DMS153 treated with DMSO at 0.1 percent for 48 hours (cell line): ENCODE measurements at regions not wholly inside any gene's neighbourhood (a gene's known extent, or its start where the extent isn't known, plus 50 kb on each side); places are given as distances from the start of the nearest gene placed in this dataset.

Experiments used
- DNase-seq: peaks from one replicate; lab custom pipeline; 2025; ENCODE audit not compliant: unreplicated experiment; lab: John Stamatoyannopoulos, UW

DNA sequence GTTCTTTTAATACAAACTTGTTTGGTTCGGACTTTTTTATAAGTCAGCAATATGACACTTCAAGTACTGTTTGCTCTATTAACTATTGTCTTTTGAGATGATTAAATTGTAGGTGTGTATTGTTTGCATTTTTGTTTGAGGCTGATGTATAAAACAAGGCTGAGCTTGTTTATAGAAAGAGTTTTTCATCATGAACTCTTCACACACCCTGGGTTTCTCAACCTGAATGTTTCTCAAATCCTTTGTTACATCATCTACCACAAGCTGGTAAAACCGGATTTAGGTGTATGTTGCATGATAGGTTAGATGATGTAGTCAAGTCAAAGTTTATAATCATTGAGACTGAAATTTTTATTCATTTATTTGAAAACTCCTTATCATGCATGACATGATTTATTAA is 335.2 kb upstream of the LRATD1 start:
- no peak for DNase-seq

DNA sequence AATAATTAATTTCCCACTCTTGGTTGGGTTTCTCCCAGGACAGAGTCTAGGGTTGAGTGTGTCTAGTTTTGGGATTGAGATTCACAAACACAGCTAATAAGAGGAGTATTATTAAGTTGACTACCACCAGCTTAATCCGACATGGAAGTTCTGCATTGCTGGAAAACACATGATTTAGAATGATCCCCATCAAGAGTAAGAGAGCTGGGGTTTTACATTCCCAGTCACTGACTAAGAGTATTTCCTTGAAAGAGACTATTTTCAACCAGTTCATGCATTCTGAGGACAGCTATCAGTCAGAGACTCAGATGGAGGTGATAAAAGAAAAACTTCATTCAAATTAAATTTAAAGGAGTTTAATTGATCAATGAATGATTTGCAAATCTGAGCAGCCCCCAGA is 334.6 kb upstream of the LRATD1 start:
- DNase-seq, result no peak

DNA sequence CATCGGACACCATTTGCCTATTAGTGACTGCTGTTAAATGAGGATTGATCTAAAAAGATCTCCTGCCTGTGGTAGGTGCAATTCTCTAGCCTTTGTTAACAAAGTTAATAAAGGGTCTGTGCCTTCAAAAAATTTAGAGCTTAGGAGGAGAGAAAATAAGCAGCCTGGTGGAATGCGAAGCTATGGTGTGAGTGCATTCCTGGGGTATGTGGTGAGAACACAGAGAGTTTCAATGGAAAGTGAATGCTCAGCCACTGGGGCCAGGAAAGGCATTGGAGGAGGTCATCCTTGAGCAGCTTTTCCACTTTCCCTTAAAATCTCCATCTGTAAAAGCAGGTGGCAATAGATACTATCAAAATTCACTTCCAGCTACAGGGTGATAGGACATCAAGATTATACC is 331.2 kb upstream of the LRATD1 start:
- DNase-seq, result no peak

DNA sequence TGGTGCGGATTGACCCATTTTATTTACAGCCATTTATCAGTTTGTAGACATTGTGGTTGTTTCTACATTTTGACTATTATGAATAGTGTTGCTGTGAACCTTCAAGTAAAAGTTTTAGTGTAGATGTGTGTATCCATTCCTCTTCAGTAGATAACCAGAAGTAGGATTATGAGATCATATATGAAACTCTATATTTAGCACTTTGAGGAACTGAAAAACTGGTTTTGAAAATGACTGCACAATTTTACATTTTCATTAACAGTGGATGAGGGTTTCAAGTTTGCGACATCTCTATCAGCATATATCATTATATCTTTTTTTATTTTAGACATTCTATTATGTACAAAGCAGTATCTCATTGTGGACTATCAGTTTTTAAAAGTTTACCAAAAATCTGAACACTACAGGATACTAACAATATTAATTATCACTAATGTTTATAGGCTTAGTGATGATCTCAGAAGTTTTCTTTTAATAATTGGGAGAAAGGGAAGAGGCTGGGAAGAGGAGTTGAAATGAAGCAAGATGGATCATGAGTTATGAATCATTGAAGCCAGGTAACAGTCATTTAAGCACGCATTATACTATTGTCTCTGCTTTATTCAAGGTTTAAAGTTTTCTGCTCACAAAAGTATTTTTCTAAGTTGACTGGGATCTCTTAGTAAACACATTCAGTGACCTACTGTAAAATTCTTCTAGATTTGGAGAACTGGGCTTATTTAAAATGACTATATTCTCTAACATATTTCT is 329.0 kb upstream of the LRATD1 start:
- DNase-seq, result no peak

DNA sequence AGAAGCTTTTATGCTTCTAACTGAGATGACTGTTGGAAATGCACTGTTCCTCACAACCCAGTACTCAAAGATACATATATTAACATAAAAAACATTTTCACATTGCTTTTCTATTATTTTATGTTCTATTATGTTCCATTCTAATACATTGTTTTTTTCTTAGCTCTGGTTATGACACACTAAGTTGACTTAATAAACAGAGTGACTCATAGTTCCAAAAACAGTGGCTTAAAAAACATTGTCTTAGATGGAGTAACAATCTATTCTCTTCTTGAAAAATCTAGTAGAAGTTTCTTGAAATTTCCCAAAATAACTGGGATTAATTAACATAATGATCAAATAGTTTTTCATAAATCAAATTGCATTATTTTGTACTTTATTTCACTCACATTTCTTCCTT is 328.2 kb upstream of the LRATD1 start:
- no peak for DNase-seq

DNA sequence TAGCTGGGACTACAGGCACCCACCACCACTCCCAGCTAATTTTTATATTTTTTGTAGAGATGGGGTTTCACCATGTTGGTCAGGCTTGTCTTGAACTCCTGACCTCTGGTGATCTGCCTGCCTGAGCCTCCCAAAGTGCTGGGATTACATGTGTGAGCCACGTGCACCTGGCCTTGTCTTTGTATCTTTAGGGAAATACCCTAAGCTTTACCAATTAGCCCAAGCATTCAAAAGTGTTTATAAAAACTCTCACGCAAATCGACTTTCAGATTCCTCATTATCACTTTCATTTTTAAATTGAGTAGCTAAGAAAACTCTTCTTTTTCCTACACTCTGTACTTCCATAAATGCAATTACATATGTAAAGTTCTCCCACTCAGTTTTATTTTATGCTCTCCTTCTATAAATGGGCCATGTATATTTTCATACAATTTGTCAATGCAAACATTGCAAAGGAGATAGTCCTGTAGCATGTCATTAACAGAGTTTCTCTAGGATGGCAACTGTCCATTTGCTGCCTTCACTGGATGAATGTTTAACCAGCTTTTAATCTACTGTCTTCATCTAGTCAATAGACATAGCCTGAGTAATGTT is 326.2 kb upstream of the LRATD1 start:
- no peak for DNase-seq

DNA sequence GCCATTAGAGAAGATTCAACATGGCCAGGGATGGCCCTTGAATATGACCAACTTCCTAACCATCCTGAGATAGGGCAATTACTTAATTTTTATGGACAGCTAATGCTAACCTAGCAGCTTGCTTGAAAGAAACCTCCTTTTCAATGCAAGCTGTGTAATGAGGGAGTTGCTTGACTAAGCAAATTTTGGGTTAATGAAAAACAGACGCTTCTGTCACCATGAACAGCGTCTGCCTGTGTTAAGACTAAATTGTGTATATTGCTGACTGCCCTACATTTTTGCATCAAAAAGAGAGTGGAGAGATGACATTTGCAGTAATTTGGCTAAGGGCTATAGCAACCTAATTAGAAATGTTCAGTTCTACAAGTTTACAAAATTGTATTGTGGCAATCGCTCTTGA is 319.2 kb upstream of the LRATD1 start:
- no peak for DNase-seq

DNA sequence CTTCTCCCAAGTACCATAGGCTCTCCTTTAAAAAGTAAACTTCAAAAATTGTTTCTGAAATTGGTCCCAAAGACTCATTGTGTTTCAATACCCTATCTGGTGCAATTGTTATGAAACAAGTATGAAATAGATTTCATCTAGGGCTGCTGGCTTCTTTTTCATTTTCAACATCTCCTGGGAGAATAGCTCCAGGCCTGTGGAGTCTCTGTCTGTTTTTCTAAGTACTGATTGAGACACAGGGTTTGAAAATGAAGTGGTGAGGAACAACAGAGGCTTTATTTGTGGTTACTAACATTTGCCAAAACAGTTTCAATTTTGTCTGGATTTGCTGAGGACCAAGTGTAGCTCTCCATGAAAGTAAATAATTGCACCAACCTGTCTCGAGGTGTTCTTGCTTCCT is 315.9 kb upstream of the LRATD1 start:
- no peak for DNase-seq

DNA sequence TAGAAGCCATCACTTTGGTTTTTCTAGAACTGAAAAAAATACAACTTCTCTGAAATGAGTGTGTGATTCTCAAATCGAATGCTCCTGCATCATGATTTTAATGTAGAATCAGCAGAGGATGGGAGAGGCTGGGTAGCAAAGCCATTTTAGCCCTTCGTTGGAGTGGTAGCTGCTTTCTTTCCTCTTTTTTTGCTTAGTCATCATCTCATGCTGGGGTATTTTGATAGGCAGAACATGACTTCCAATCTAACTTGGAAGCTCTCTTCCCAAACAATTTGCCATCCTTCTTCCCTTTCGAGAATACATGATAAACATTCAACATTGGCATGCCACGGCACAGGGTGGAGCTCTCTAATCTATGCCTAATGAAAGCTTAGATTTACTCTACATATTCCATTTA is 311.2 kb upstream of the LRATD1 start:
- no peak for DNase-seq

DNA sequence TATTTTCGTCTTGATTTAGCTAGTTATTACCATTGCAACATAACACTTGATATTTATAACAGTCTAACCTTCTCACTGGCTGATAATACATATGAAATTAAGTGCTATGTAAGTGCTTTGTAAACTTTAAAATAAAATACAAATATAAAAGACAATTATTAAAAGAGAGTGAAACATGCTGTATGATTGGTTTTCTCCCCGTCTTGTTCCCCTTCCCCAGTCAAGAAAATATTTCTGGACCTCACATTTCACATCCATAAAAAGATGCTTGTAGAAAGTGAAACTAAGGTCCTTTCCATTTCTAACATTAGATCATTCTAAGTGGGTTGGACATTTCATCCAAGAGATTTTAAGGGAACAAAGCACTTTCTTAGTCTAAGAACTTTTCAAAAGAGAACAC is 310.2 kb upstream of the LRATD1 start:
- no peak for DNase-seq

DNA sequence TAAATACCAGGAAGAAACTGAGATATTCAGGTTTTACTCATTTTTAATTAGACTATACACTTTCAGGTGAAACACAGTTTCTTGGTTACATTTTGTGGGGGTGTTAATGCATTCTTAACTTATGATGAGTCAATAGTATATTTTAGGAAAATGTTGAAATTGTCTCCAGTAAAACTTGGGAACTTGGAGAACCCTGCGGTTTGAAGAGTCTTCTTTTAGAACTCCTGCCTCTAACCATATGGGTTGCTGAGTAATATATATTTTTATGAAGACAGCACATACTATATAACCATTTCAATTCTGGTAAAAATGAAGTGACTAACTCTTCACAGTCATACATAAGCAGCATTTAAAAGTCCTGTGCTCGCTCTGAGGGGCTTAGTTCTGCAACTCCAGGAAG is 308.2 kb upstream of the LRATD1 start:
- no peak for DNase-seq

DNA sequence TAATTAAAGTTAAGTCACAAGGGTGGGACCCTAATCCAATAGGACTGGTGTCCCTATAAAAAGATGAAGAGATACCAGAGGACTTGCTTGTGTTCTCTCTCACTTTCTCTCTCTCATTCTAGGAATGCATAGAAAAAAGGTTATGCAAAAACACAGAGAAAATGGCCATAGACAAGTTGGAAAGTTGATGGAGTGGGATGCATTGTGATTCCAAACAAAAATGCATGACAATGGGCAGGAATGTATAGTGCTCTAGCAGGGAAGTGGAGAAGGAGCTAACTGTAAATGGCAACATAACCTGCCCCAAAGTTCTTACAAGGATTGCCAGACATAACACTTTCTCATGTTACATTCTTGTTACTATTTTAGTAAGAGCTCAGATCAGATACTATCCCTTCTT is 301.6 kb upstream of the LRATD1 start:
- no peak for DNase-seq

DNA sequence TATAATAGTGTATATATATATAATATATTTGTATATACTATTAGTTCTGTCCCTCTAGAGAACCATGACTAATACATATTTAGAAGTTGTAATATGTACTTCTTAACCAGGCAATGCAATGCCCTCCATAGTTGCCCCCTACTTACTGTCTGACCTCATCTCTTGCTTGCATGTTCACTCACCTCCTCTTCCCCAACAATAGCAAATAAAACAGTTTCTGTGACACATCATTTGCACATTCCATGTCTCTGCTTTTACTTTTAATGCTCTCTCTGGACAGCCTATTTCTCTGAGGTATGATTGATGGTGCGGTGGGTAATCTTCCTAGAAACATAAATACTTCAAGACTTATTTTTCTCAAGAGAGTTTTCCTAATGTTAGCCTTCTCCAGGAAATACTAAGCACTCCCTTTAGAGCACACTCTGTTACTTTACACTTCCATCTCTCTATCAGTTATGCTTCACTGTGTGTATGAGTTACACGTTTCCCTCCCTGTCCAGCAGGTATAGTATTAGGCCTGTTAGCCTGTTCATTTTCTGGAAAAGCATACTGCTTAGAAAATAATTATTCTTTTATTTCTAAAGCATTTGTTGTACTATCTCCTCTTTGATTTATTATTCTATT is 295.6 kb upstream of the LRATD1 start:
- no peak for DNase-seq

DNA sequence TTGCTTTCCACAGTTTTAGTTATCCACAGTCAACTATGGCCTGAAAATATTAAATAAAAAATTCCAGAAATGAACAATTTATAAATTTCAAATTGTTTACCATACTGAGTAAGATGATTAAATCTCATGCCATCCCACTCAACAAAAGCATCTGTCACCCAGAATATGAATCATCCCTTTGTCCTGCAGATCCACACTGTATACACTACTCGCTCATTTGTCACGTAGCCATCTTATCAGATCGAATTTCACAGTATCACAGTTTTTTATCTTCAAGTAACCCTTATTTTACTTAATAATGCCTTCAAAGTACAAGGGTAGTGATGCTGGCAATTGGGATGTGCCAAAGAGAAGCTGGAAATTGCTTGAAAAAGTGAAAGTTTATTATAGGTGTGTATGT is 291.8 kb upstream of the LRATD1 start:
- no peak for DNase-seq

DNA sequence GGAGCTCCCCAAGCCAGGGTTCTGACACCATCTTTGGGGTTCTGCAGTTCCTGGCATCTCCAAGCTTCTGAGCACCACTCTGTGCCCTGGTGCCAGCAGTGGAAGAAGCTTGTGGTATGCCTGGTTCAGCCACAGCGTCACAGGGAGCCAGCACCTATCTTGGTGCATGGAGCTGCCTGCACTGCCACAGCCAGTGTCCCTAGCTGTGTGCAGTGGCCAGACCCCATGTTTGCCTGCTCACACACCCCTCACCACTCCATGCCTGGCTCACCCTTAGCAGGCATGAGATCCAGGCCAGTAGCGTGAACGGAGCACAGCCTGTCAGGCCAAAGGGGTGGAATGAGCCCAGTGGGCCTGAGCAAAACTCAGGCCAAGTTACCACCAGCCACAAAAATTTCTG is 290.2 kb upstream of the LRATD1 start:
- DNase-seq, result no peak

DNA sequence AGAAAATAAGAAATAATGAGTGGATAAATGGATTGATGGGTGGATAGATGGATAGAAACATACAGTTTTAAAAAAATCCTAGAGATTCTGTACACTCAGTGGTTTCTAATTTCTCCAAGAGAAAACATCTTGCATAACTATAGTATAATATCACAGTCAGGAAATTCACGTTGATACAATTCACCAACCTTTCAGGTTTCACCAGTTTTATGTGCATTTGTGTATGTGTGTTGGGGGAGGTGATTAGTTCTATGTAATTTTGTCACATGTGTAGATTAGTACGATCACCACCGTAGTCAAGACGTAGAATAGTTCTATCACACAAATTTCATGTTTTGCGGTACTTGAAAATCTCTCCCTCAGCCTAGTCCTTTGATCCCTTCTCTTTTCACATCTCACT is 288.2 kb upstream of the LRATD1 start:
- no peak for DNase-seq

DNA sequence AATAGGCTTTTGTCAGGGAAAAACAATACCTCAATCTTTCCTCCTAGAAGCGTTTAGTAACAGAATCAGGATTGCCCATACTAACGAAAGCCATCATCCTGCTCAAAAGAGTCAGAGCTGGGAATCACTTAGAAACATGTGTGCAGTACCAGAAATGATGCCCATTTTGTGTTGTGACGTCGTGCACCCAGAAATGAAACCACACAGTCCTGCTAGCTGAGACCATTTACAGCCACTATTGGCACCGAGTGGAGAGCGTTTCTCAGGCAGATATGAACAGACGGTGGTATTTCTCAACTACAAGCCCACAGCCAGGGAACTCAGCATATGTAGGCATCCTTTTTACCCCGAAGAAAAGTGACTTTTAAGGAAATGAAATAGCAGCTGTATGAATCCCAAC is 284.3 kb upstream of the LRATD1 start:
- DNase-seq, result no peak

DNA sequence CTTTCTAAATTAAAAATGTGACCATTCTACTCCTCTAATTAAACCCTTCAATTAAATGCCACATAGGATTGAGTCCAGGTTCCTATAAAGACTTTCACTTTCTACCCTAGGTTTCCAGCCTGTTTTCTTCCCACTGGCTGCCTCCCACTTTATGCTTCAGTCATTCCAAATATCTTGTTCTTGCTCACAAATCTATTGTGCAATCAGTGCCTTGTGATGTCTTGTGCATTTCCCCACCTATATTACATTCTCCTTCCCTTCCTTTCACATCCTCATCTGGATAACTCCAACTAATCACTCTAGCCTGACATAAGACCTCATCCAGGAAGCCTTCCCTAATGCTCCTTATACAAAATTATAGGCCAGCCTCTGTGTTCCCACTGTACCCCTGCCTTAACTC is 281.7 kb upstream of the LRATD1 start:
- DNase-seq, result no peak

DNA sequence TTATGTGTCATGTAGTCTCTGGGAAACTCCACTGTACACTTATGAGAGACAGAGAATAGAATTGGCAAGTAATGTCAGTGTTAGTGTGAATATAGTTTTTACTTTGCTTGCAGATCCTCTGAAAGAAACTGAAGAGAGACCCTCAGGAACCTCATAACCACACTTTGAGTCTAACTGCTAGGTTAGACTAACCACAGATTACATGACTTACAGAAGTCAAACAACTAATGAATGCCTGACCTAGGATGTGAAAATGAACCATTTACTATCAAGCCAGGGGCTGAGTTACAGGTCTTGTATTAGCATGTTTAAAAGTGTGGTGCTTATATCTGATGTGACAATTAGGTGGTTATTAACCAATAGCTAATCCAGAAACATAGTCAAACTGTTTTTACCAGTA is 280.4 kb upstream of the LRATD1 start:
- no peak for DNase-seq

DNA sequence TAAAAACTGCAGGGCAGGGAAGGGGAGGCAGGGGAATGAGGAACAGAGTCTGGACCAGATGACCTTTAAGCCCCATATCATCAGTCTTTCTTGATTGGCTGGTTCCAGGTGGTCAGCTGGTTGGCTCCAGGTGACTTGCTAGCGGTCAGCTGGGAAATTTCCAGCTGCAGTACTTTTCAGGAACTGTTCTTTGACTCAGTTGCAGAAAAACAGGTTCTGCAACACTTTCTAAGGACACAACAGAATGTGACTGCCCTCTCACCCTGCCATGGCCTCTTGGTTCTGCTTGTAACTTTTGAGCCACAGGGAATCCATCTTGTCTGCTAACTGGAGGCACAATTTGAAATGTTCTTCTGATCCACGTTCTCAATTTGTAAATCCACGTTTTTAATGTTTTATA is 278.3 kb upstream of the LRATD1 start:
- no peak for DNase-seq

DNA sequence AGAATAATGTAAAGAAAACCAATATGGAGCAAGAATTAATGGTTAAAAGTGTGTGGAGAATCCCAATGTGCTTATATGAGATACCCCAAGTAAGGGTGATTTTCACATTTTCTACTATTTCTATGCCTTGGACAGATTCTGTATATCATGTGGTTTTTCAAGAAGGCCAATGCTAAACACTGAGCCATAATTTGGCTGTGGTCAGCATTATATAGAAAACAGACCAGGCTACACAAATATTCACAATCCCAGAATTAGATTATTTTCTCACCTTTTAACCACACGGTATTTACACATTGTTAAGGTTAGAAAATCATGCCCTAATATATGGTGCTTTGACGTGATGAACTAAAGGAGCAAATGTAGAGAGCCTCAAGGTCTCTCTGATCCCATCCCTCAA is 277.4 kb upstream of the LRATD1 start:
- no peak for DNase-seq

DNA sequence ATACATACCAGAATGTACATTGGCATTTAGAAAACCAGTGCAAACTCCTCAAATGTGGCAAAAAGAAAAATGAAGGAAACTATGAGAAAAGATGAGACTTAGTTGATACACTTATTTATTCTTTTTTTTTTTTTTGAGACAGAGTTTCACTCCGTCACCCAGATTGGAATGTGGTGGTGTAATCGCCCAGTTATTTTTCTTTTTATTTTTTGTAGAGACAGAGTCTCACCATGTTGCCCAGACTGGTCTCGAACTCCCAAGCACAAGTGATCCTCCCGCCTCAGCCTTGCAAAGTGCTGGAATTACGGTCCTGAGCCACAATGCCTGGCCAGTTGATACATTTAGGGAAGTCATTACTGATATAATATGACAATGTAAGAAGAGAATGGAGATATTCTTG is 274.2 kb upstream of the LRATD1 start:
- no peak for DNase-seq

DNA sequence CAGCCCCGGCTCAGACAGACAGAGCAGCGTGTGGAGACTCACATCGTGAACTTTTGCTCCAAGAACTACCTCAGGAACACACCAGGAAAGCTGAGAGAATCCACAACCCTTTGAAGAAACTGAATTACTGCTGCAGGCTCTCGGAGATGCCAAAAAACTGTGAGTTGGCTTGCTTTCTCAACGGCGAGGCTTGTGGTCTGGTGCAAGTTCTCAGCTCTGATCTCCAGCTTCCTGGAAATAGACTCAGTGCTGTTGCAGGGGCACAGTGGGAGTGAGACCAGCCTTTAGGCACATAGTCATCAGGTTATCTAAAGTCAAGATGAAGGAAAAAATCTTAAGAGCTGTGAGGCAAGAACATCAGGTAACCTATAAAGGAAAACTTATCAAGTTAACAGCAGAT is 273.7 kb upstream of the LRATD1 start:
- no peak for DNase-seq
